ENCODE measurements at regions not wholly inside any gene's neighbourhood (a gene's known extent, or its start where the extent isn't known, plus 50 kb on each side); places are given as distances from the start of the nearest gene placed in this dataset.

DNA sequence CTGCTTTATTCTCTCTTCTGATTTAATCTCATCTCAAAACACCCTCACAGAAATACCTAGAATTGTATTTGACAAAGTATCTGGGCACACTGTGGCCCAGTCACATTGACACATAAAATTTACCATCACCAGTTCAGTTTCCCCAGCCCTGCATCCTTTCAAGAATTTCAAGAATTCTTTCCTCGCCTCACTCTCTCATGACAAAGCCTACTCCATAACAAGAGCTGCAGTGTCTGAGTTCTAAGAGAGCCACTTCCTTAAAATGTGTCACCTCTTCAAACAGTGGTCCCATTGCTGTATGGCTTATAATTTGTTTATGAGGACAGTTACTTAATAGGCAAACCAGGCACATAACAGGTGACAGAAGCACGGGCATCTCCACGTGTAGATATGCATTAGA, 90.9 kb upstream of the STK39 start:
- Histone ChIP-seq H3K36me3 (ENCODE audit: control insufficient read depth in 2 of 2, insufficient read depth in 1 of 2, low read length in 2 of 2) (no peaks in the 10 kb centered on the region), H3K4me1 (ENCODE audit: control insufficient read depth, insufficient read depth, low read length) (no peaks in the 10 kb centered on the region), H3K9me3 (ENCODE audit: control insufficient read depth, insufficient read depth, low read depth, low read length) (no peaks in the 10 kb centered on the region), H3K4me3 (ENCODE audit: low read depth, low read length) (no peak overlapping the region), H3K27ac (ENCODE audit: extremely low read depth, low read depth, low read length) (no peak overlapping the region)
- TF ChIP-seq ZFHX2 (tag by site-specific recombination; conservative IDR thresholded peaks at IDR 0.05): no peak
- no peak for TF ChIP-seq ZNF169 (tag by site-specific recombination; IDR thresholded peaks at IDR 0.05)
- no peak for TF ChIP-seq ZNF558 (tag by site-specific recombination; IDR thresholded peaks at IDR 0.05)
- TF ChIP-seq ZNF549 (tag by site-specific recombination; IDR thresholded peaks at IDR 0.05): no peak
- no peak for TF ChIP-seq ZNF837 (tag by site-specific recombination; IDR thresholded peaks at IDR 0.05)
- TF ChIP-seq ZNF404 (tag by site-specific recombination; IDR thresholded peaks at IDR 0.05): no peak
- no peak for TF ChIP-seq SCRT1 (tag by site-specific recombination; IDR thresholded peaks at IDR 0.05; ENCODE audit: borderline replicate concordance)
- TF ChIP-seq REST (tag by site-specific recombination; IDR thresholded peaks at IDR 0.05): no peak
- ChIA-PET CTCF (interaction anchor here (0.6 to 2.2 kb wide), 5 partner anchors 9 to 237 kb away, joined by 3 to 16 read pairs (median 3); no protein-coding TSS in a partner anchor), POLR2A (no interaction called here)

- Histone ChIP-seq H3K4me1 (ENCODE audit: control insufficient read depth, insufficient read depth, low read length) (no peaks in the 10 kb centered on the region), H3K36me3 (ENCODE audit: control insufficient read depth in 2 of 2, insufficient read depth in 1 of 2, low read length in 2 of 2) (no peaks in the 10 kb centered on the region), H3K4me3 (ENCODE audit: low read depth, low read length) (no peak overlapping the region), H3K9me3 (ENCODE audit: control insufficient read depth, insufficient read depth, low read depth, low read length) (no peaks in the 10 kb centered on the region), H3K27ac (ENCODE audit: extremely low read depth, low read depth, low read length) (no peak overlapping the region)
- POLR2A ChIA-PET: no interaction called here
- TF ChIP-seq, protein P1, sequence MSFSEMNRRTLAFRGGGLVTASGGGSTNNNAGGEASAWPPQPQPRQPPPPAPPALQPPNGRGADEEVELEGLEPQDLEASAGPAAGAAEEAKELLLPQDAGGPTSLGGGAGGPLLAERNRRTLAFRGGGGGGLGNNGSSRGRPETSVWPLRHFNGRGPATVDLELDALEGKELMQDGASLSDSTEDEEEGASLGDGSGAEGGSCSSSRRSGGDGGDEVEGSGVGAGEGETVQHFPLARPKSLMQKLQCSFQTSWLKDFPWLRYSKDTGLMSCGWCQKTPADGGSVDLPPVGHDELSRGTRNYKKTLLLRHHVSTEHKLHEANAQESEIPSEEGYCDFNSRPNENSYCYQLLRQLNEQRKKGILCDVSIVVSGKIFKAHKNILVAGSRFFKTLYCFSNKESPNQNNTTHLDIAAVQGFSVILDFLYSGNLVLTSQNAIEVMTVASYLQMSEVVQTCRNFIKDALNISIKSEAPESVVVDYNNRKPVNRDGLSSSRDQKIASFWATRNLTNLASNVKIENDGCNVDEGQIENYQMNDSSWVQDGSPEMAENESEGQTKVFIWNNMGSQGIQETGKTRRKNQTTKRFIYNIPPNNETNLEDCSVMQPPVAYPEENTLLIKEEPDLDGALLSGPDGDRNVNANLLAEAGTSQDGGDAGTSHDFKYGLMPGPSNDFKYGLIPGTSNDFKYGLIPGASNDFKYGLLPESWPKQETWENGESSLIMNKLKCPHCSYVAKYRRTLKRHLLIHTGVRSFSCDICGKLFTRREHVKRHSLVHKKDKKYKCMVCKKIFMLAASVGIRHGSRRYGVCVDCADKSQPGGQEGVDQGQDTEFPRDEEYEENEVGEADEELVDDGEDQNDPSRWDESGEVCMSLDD (tag by site-specific recombination; IDR thresholded peaks at IDR 0.05): no peak
- TF ChIP-seq ZNF266 (tag by site-specific recombination; IDR thresholded peaks at IDR 0.05; ENCODE audit: low read depth) (no peak), ZBTB48 (tag by site-specific recombination; IDR thresholded peaks at IDR 0.05) (no peak), ZNF335 (tag by site-specific recombination; conservative IDR thresholded peaks at IDR 0.05) (no peak), GLIS2 (tag by site-specific recombination; IDR thresholded peaks at IDR 0.05) (no peak), ZBTB20 (tag by site-specific recombination; IDR thresholded peaks at IDR 0.05) (no peak), ZNF16 (tag by site-specific recombination; IDR thresholded peaks at IDR 0.05; ENCODE audit: low read depth) (no peak), GFI1B (tag by site-specific recombination; IDR thresholded peaks at IDR 0.05) (no peak), ZNF530 (tag by site-specific recombination; IDR thresholded peaks at IDR 0.05; ENCODE audit: low read depth) (no peak), KLF8 (tag by site-specific recombination; IDR thresholded peaks at IDR 0.05) (no peak), WT1 (tag by site-specific recombination; IDR thresholded peaks at IDR 0.05) (no peak), ZNF341 (tag by site-specific recombination; IDR thresholded peaks at IDR 0.05; ENCODE audit: low read depth) (no peak), ZNF785 (tag by site-specific recombination; IDR thresholded peaks at IDR 0.05) (no peak), ZXDB (tag by site-specific recombination; IDR thresholded peaks at IDR 0.05) (no peak), ZNF658 (tag by site-specific recombination; IDR thresholded peaks at IDR 0.05) (no peak), ZNF280C (tag by site-specific recombination; IDR thresholded peaks at IDR 0.05) (no peak), ZNF791 (tag by site-specific recombination; IDR thresholded peaks at IDR 0.05) (no peak), ZNF580 (tag by site-specific recombination; IDR thresholded peaks at IDR 0.05) (no peak), ZNF433 (tag by site-specific recombination; IDR thresholded peaks at IDR 0.05; ENCODE audit: low read depth) (no peak)
- CTCF ChIA-PET: interaction anchor here (0.6 to 1.0 kb wide), 2 partner anchors 10 to 17 kb away, joined by 3 read pairs; no protein-coding TSS in a partner anchor
Measured at GRCh38 chr2:168338803-168339437, 91.5 kb upstream of the STK39 start.

Measured in HEK293 (cell line).